Cardiac muscle cell (in vitro differentiated cells and primary cell): ENCODE measurements at regions not wholly inside any gene's neighbourhood (a gene's known extent, or its start where the extent isn't known, plus 50 kb on each side); places are given as distances from the start of the nearest gene placed in this dataset.
A peak's percentile ranks its signal among the peaks of the same experiment; 100 is the strongest.

Experiments
- DNase-seq, 2 donors: peaks; one replicate each; pipeline versions ENCODE4 v3.0.0 to v3.0.0-alpha.2; 2010 to 2017; ENCODE audit warnings: low read depth in 1 of 2, low spot score in 1 of 2
- H3K27ac ChIP-seq: fragments of 200-600 bp; sonication (generic); 2 replicates; pipeline ENCODE4 v1.5.1; 2016
- H3K27me3 ChIP-seq: fragments of 200-600 bp; sonication (generic); 2 replicates; pipeline ENCODE4 v1.6.0; 2016; ENCODE audit warnings: control low read depth
- H3K36me3 ChIP-seq: fragments of 200-600 bp; sonication (generic); 2 replicates; pipeline ENCODE4 v1.5.1; 2016; ENCODE audit warnings: control low read depth
- H3K4me1 ChIP-seq: fragments of 200-600 bp; sonication (generic); 2 replicates; pipeline ENCODE4 v1.8.1; 2017; ENCODE audit warnings: low read depth, mild to moderate bottlenecking, mixed run types
- H3K4me3 ChIP-seq: fragments of 200-600 bp; sonication (generic); 2 replicates; pipeline ENCODE4 v1.5.1; 2016; ENCODE audit warnings: mild to moderate bottlenecking
- H3K9me3 ChIP-seq: fragments of 200-600 bp; sonication (generic); 2 replicates; pipeline ENCODE4 v1.5.1; 2017; ENCODE audit warnings: low read depth, mild to moderate bottlenecking, control low read depth
- CTCF ChIP-seq: IDR thresholded peaks from 2 replicates; pipeline ENCODE4 v1.5.1; 2012; ENCODE audit warnings: low read depth, mild to moderate bottlenecking, low read length

- no peaks in the 10 kb centered on the region for H3K27me3 ChIP-seq
- no peaks in the 10 kb centered on the region for H3K9me3 ChIP-seq
- H3K4me3 ChIP-seq = no peak overlapping the region
- no peaks in the 10 kb centered on the region for H3K36me3 ChIP-seq
- H3K4me1 ChIP-seq = no peaks in the 10 kb centered on the region
- H3K27ac ChIP-seq = no peak overlapping the region
- peak in 1 of 2 donors; percentile 29 for DNase-seq
- TF ChIP-seq CTCF = no peak
These were observed 221.2 kb downstream of the SOX9 start for GRCh38 chr17:72342061-72342460.

GRCh38 chr17:72342627-72343527 is 222.1 kb downstream of the SOX9 start:
- Histone ChIP-seq H3K4me3 (no peak overlapping the region), H3K4me1 (no peaks in the 10 kb centered on the region), H3K27me3 (no peaks in the 10 kb centered on the region), H3K9me3 (no peaks in the 10 kb centered on the region), H3K27ac (no peak overlapping the region), H3K36me3 (no peaks in the 10 kb centered on the region)
- TF ChIP-seq CTCF = no peak
- peak in 1 of 2 donors; percentile 63 for DNase-seq

- DNase-seq = no peak
- H3K4me3 ChIP-seq = no peak overlapping the region
- H3K27me3 ChIP-seq = no peaks in the 10 kb centered on the region
- no peak for TF ChIP-seq CTCF
- no peak overlapping the region for H3K27ac ChIP-seq
- H3K9me3 ChIP-seq = no peaks in the 10 kb centered on the region
- no peaks in the 10 kb centered on the region for H3K4me1 ChIP-seq
- no peaks in the 10 kb centered on the region for H3K36me3 ChIP-seq
These were observed 223.1 kb downstream of the SOX9 start for GRCh38 chr17:72343911-72344310.

- H3K27me3 ChIP-seq = no peaks in the 10 kb centered on the region
- H3K4me1 ChIP-seq = no peaks in the 10 kb centered on the region
- no peaks in the 10 kb centered on the region for H3K9me3 ChIP-seq
These were observed 223.8 kb downstream of the SOX9 start for GRCh38 chr17:72344613-72345012.

GRCh38 chr17:72345088-72345487 is 224.3 kb downstream of the SOX9 start:
- no peak for TF ChIP-seq CTCF
- Histone ChIP-seq H3K27me3 (no peaks in the 10 kb centered on the region), H3K36me3 (no peaks in the 10 kb centered on the region), H3K4me1 (no peaks in the 10 kb centered on the region), H3K4me3 (no peak overlapping the region), H3K9me3 (no peaks in the 10 kb centered on the region), H3K27ac (no peak overlapping the region)
- no peak for DNase-seq

More at GRCh38 chr17:72344613-72345012, 223.8 kb downstream of the SOX9 start:
- no peak overlapping the region for H3K27ac ChIP-seq
- TF ChIP-seq CTCF = no peak
- DNase-seq = no peak
- H3K36me3 ChIP-seq = no peaks in the 10 kb centered on the region
- no peak overlapping the region for H3K4me3 ChIP-seq
